WTC11 (cell line): ENCODE measurements at regions not wholly inside any gene's neighbourhood (a gene's known extent, or its start where the extent isn't known, plus 50 kb on each side); places are given as distances from the start of the nearest gene placed in this dataset.

Source experiments
- ATAC-seq: fragments of 200-7000 bp; cut with Tn5 transposase; 2 replicates; pipeline ENCODE4 v1.10.0; 2021; ENCODE audit warnings: mild to moderate bottlenecking, moderate library complexity
- CTCF ChIA-PET: fragments of 300-600 bp; sonication (Branson Sonifier 250); formaldehyde crosslinking; loops from one replicate; lab custom pipeline; 2021; ENCODE audit warnings: antibody characterized with exemption; lab: Charles Lee
- POLR2A ChIA-PET: fragments of 350-600 bp; sonication (Branson Sonifier 250); formaldehyde crosslinking; loops from one replicate; lab custom pipeline; 2021; ENCODE audit warnings: antibody characterized with exemption; lab: Charles Lee
- DNase-seq: peaks from one replicate; pipeline ENCODE4 v3.0.0; 2021; ENCODE audit warnings: low spot score
- H3K27ac Mint-ChIP-seq: 2 replicates; pipeline ENCODE4 v1.8.0; 2021; ENCODE audit warnings: mixed read lengths
- H3K27me3 Mint-ChIP-seq: 2 replicates; pipeline ENCODE4 v1.8.0; 2021; ENCODE audit warnings: low read depth, mild to moderate bottlenecking, moderate library complexity, mixed read lengths
- H3K36me3 Mint-ChIP-seq: 2 replicates; pipeline ENCODE4 v1.8.0; 2021; ENCODE audit warnings: mixed read lengths
- H3K4me1 Mint-ChIP-seq: 2 replicates; pipeline ENCODE4 v1.8.0; 2022; ENCODE audit warnings: mixed read lengths
- H3K4me3 Mint-ChIP-seq: 2 replicates; pipeline ENCODE4 v1.8.0; 2021; ENCODE audit warnings: mild to moderate bottlenecking, moderate library complexity, mixed read lengths
- H3K9me3 Mint-ChIP-seq: 2 replicates; pipeline ENCODE4 v1.8.0; 2021; ENCODE audit warnings: mixed read lengths
- ATF2 ChIP-seq: sonication (generic); formaldehyde crosslinking; IDR thresholded peaks from 2 replicates; pipeline ENCODE4 v1.8.1; 2022; ENCODE audit warnings: low read depth, missing genetic modification reagents, borderline replicate concordance
- CDX4 ChIP-seq: fragments of 250-450 bp; sonication (Bioruptor Pico); IDR thresholded peaks from 2 replicates; pipeline ENCODE4 v1.9.0; 2021; ENCODE audit warnings: moderate library complexity, mild to moderate bottlenecking, inconsistent platforms, borderline replicate concordance
- ELF4 ChIP-seq: sonication (generic); formaldehyde crosslinking; IDR thresholded peaks from 2 replicates; pipeline ENCODE4 v1.8.1; 2022; ENCODE audit warnings: low read depth, mild to moderate bottlenecking, moderate library complexity, missing genetic modification reagents
- FOXK1 ChIP-seq: sonication (generic); formaldehyde crosslinking; IDR thresholded peaks from 2 replicates; pipeline ENCODE4 v1.8.0; 2022; ENCODE audit warnings: mild to moderate bottlenecking, moderate library complexity, missing genetic modification reagents
- GRHL2 ChIP-seq: fragments of 250-450 bp; sonication (Bioruptor Pico); IDR thresholded peaks from 2 replicates; pipeline ENCODE4 v1.8.0; 2022; ENCODE audit warnings: mild to moderate bottlenecking, moderate library complexity; ENCODE audit not compliant: insufficient replicate concordance, severe bottlenecking
- GTF2I ChIP-seq: fragments of 250-450 bp; sonication (Bioruptor Pico); conservative IDR thresholded peaks from 2 replicates; pipeline ENCODE4 v1.4.0; 2021; ENCODE audit warnings: mild to moderate bottlenecking
- IRF2 ChIP-seq: sonication (generic); formaldehyde crosslinking; IDR thresholded peaks from 2 replicates; pipeline ENCODE4 v1.8.0; 2022; ENCODE audit warnings: low read depth, missing genetic modification reagents, borderline replicate concordance
- JAZF1 ChIP-seq: fragments of 250-450 bp; sonication (Bioruptor Pico); IDR thresholded peaks from 2 replicates; pipeline ENCODE4 v1.9.0; 2021; ENCODE audit warnings: moderate library complexity, mild to moderate bottlenecking, inconsistent platforms
- KAT7 ChIP-seq: sonication (generic); formaldehyde crosslinking; IDR thresholded peaks from 2 replicates; pipeline ENCODE4 v1.8.1; 2023; ENCODE audit warnings: missing genetic modification reagents, mild to moderate bottlenecking, borderline replicate concordance
- NR2C2 ChIP-seq: sonication (generic); formaldehyde crosslinking; IDR thresholded peaks from 2 replicates; pipeline ENCODE4 v1.8.0; 2022; ENCODE audit warnings: mild to moderate bottlenecking, missing genetic modification reagents
- OVOL2 ChIP-seq: fragments of 250-450 bp; sonication (Bioruptor Pico); IDR thresholded peaks from 2 replicates; pipeline ENCODE4 v1.9.0; 2021; ENCODE audit warnings: mild to moderate bottlenecking, borderline replicate concordance
- TP53 ChIP-seq: sonication (generic); formaldehyde crosslinking; IDR thresholded peaks from 2 replicates; pipeline ENCODE4 v1.8.1; 2023; ENCODE audit warnings: mild to moderate bottlenecking, missing genetic modification reagents
- ZBTB21 ChIP-seq: sonication (generic); formaldehyde crosslinking; IDR thresholded peaks from 2 replicates; pipeline ENCODE4 v1.8.1; 2023; ENCODE audit warnings: mild to moderate bottlenecking, missing genetic modification reagents, borderline replicate concordance
- ZNF232 ChIP-seq: sonication (generic); formaldehyde crosslinking; IDR thresholded peaks from 2 replicates; pipeline ENCODE4 v1.8.0; 2022; ENCODE audit warnings: mild to moderate bottlenecking, missing genetic modification reagents
- ZNF281 ChIP-seq: sonication (generic); formaldehyde crosslinking; IDR thresholded peaks from 2 replicates; pipeline ENCODE4 v1.8.0; 2023; ENCODE audit warnings: mild to moderate bottlenecking, missing genetic modification reagents
- ZNF416 ChIP-seq: fragments of 250-450 bp; sonication (Bioruptor Pico); IDR thresholded peaks from 2 replicates; pipeline ENCODE4 v1.9.0; 2021; ENCODE audit warnings: mild to moderate bottlenecking, inconsistent platforms
- ZNF423 ChIP-seq: fragments of 250-450 bp; sonication (Bioruptor Pico); IDR thresholded peaks from 2 replicates; pipeline ENCODE4 v2.1.2; 2022; ENCODE audit warnings: mild to moderate bottlenecking, moderate library complexity
- ZNF671 ChIP-seq: fragments of 250-450 bp; sonication (Bioruptor Pico); IDR thresholded peaks from 2 replicates; pipeline ENCODE4 v1.8.0; 2021; ENCODE audit warnings: mild to moderate bottlenecking
- ZSCAN18 ChIP-seq: fragments of 250-450 bp; sonication (Bioruptor Pico); IDR thresholded peaks from 2 replicates; pipeline ENCODE4 v2.1.2; 2022; ENCODE audit warnings: mild to moderate bottlenecking, moderate library complexity
- TF ChIP-seq, protein P1 (sequence below): sonication (generic); formaldehyde crosslinking; IDR thresholded peaks from 2 replicates; pipeline ENCODE4 v1.8.1; 2022; ENCODE audit warnings: missing genetic modification reagents, borderline replicate concordance
- TF ChIP-seq, protein P2 (sequence below): sonication (generic); formaldehyde crosslinking; IDR thresholded peaks from 2 replicates; pipeline ENCODE4 v1.8.0; 2022; ENCODE audit warnings: mild to moderate bottlenecking, missing genetic modification reagents

DNA sequence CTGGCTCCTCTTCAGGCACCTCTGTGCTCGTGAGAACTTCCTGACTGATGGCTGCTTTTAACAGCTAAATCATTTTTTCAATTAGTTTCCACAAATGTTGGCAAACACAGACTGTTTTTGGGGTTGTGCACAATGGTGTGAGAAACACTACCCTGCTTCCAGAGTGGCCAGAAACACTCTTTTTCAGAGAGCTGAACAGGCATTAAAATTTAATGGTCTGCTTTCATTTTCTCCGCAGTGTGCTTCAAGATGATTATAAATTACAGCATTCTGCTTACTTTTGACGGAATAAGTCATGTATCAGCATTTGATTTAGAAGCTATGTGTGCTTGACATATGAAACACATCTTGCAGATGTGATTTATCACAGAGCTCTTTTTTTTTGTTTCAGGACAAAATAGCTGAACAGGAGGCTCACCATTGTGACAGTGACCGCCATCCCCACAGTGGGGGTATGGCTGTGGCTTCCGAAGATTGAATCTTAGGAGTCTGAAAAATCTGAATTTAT, 454.5 kb upstream of the ZNF608 start:
- POLR2A ChIA-PET: no interaction called here
- no peak for DNase-seq
- CTCF ChIA-PET: interaction anchor here (0.6 to 1.2 kb wide), 3 partner anchors 22 to 27 kb away, joined by 3 to 4 read pairs (median 3); no protein-coding TSS in a partner anchor
- Mint-ChIP-seq H3K27me3 (no peaks in the 10 kb centered on the region), H3K4me3 (peak overlapping the region; percentile 48; the same call in 1 of the 2 replicates), H3K4me1 (peaks cover 78% of the 10 kb centered on the region), H3K9me3 (peaks cover 9% of the 10 kb centered on the region), H3K27ac (no peak overlapping the region), H3K36me3 (peaks cover 9% of the 10 kb centered on the region)
- TF ChIP-seq, protein P1, sequence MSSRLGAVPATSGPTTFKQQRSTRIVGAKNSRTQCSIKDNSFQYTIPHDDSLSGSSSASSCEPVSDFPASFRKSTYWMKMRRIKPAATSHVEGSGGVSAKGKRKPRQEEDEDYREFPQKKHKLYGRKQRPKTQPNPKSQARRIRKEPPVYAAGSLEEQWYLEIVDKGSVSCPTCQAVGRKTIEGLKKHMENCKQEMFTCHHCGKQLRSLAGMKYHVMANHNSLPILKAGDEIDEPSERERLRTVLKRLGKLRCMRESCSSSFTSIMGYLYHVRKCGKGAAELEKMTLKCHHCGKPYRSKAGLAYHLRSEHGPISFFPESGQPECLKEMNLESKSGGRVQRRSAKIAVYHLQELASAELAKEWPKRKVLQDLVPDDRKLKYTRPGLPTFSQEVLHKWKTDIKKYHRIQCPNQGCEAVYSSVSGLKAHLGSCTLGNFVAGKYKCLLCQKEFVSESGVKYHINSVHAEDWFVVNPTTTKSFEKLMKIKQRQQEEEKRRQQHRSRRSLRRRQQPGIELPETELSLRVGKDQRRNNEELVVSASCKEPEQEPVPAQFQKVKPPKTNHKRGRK (CRISPR knock-in tag): no peak
- TF ChIP-seq CDX4: no peak
- TF ChIP-seq FOXK1: no peak
- no peak for ATAC-seq

- Mint-ChIP-seq H3K27ac (no peak overlapping the region), H3K9me3 (peaks cover 10% of the 10 kb centered on the region), H3K36me3 (peaks cover 9% of the 10 kb centered on the region), H3K4me3 (no peak overlapping the region), H3K27me3 (no peaks in the 10 kb centered on the region), H3K4me1 (peaks cover 80% of the 10 kb centered on the region)
- TF ChIP-seq OVOL2 (no peak), ZNF281 (no peak), ZSCAN18 (CRISPR knock-in tag) (no peak), ZNF671 (CRISPR knock-in tag) (no peak), ZNF232 (CRISPR knock-in tag) (no peak), ZNF416 (no peak), NR2C2 (CRISPR knock-in tag) (no peak), ZBTB21 (CRISPR knock-in tag) (no peak), ATF2 (CRISPR knock-in tag) (no peak), ZNF423 (CRISPR knock-in tag) (no peak), IRF2 (CRISPR knock-in tag) (no peak), JAZF1 (no peak), ELF4 (CRISPR knock-in tag) (no peak), GRHL2 (CRISPR knock-in tag) (no peak), GTF2I (CRISPR knock-in tag) (no peak), TP53 (CRISPR knock-in tag) (no peak), KAT7 (no peak)
- TF ChIP-seq, protein P1 (CRISPR knock-in tag): no peak
- TF ChIP-seq, protein P2, sequence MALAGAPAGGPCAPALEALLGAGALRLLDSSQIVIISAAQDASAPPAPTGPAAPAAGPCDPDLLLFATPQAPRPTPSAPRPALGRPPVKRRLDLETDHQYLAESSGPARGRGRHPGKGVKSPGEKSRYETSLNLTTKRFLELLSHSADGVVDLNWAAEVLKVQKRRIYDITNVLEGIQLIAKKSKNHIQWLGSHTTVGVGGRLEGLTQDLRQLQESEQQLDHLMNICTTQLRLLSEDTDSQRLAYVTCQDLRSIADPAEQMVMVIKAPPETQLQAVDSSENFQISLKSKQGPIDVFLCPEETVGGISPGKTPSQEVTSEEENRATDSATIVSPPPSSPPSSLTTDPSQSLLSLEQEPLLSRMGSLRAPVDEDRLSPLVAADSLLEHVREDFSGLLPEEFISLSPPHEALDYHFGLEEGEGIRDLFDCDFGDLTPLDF (CRISPR knock-in tag): no peak
- ATAC-seq (no peak), DNase-seq (no peak)
- ChIA-PET CTCF (interaction anchor here (0.6 to 1.2 kb wide), 3 partner anchors 21 to 1209 kb away, joined by 3 to 4 read pairs (median 3); no protein-coding TSS in a partner anchor), POLR2A (interaction anchor here (0.6 kb wide), 1 partner anchor 212 kb away, joined by 3 read pairs; no protein-coding TSS in a partner anchor)
Observed at GRCh38 chr5:125201446-125202052, 455.1 kb upstream of the ZNF608 start.
